ENCODE measurements at regions not wholly inside any gene's neighbourhood (a gene's known extent, or its start where the extent isn't known, plus 50 kb on each side); places are given as distances from the start of the nearest gene placed in this dataset.

- Histone ChIP-seq H3K79me1 (ENCODE audit: low read depth, low read length) (no peaks in the 10 kb centered on the region), H3K27me3 (replicated peaks in 1 of 4; ENCODE audit: control insufficient read depth in 3 of 4, extremely low read depth in 1 of 4, insufficient read depth in 3 of 4, low read length in 3 of 4) (no peaks in the 10 kb centered on the region), H3K4me2 (ENCODE audit: insufficient read depth in 1 of 2, low read depth in 2 of 2, low read length in 2 of 2) (no peak overlapping the region), H3K23ac (ENCODE audit: insufficient read length) (no peak overlapping the region), H4K8ac (ENCODE audit: extremely low read depth, insufficient read depth, low read length) (no peak overlapping the region), H3K36me3 (ENCODE audit: control insufficient read depth in 2 of 4, insufficient read depth in 4 of 4, low read length in 3 of 4) (0 out of 8 replicates have a peak, but pooled peaks cover 0 to 2% (median 0%) of the 10 kb centered on the region in 4 experiments), H3K18ac (ENCODE audit: extremely low read depth, low read length) (no peak overlapping the region), H2AK5ac (ENCODE audit: low read depth, low read length) (no peak overlapping the region), H3K27ac (ENCODE audit: low read depth, low read length) (no peak overlapping the region), H3K4ac (replicated peaks; ENCODE audit: insufficient read length, low read depth, low read length) (no peak overlapping the region), H4K91ac (replicated peaks; ENCODE audit: insufficient read length, low read length) (no peak overlapping the region), H3K14ac (ENCODE audit: insufficient read length) (no peak overlapping the region), H4K20me1 (replicated peaks in 1 of 2; ENCODE audit: control insufficient read depth in 1 of 2, insufficient read depth in 2 of 2, low read length in 2 of 2) (no peaks in the 10 kb centered on the region), H4K5ac (ENCODE audit: insufficient read length, low read depth, low read length) (no peak overlapping the region), H3K4me1 (replicated peaks in 1 of 4; ENCODE audit: control insufficient read depth in 3 of 4, insufficient read depth in 4 of 4, low read length in 3 of 4) (no peaks in the 10 kb centered on the region), H2BK20ac (ENCODE audit: low read length) (no peak overlapping the region), H2BK12ac (ENCODE audit: low read depth, low read length) (no peak overlapping the region), H2AFZ (ENCODE audit: low read length) (peak overlapping the region; percentile 6; the same call in 1 of the 2 replicates), H3K56ac (replicated peaks; ENCODE audit: insufficient read length, low read depth, low read length) (no peak overlapping the region), H2BK5ac (ENCODE audit: low read depth, low read length) (no peak overlapping the region), H3K79me2 (ENCODE audit: control insufficient read depth in 1 of 2, insufficient read depth in 2 of 2, low read length in 2 of 2) (no peaks in the 10 kb centered on the region), H3K4me3 (ENCODE audit: extremely low read depth in 1 of 4, insufficient read depth in 2 of 4, low read depth in 3 of 4, low read length in 4 of 4) (no peak overlapping the region), H3K9ac (replicated peaks in 1 of 4; ENCODE audit: extremely low read depth in 1 of 4, low read depth in 3 of 4, low read length in 3 of 4) (no peak overlapping the region), H3K23me2 (ENCODE audit: low read depth, low read length) (no peaks in the 10 kb centered on the region), H2BK15ac (ENCODE audit: low read length) (no peak overlapping the region), H3K9me3 (ENCODE audit: insufficient read depth in 2 of 2, low read depth in 1 of 2, low read length in 1 of 2) (peaks cover 2 to 6% of the 10 kb centered on the region in 2 experiments; a peak in 1 of 4 replicates), H2BK120ac (replicated peaks; ENCODE audit: low read depth, low read length) (no peak overlapping the region)
- CTCF ChIA-PET (ENCODE audit: partially characterized antibody), result interaction anchor here (1.0 to 2.1 kb wide), 4 partner anchors 11 to 99 kb away, joined by 3 to 9 read pairs (median 6); no protein-coding TSS in a partner anchor
- WGBS, 2 experiments (ENCODE audit: extremely low coverage in 1 of 2, insufficient coverage in 1 of 2, insufficient read length in 1 of 2, insufficient replicate concordance in 2 of 2, low coverage in 1 of 2, low lambda C conversion rate in 2 of 2, missing lambda C conversion rate in 1 of 2), result 88% methylated on average over 3 of the region's 3 CpGs; no CpG with 5 or more reads in 1 of the 2 experiments
- TF ChIP-seq CHD2 (IDR thresholded peaks at IDR 0.05; ENCODE audit: low read length) (no peak), RXRA (IDR thresholded peaks at IDR 0.05; ENCODE audit: insufficient read depth, low read depth, low read length) (no peak), ATF3 (IDR thresholded peaks at IDR 0.05; ENCODE audit: insufficient read depth, low read depth, low read length) (no peak)
- POLR2A ChIA-PET (ENCODE audit: partially characterized antibody), result no interaction called here
- DNase-seq (ENCODE audit: low read depth in 1 of 2, low spot score in 2 of 2), result no peak
- no peak for FAIRE-seq
Observed at GRCh38 chr9:91006046-91006445, 204.4 kb downstream of the SYK start.
